PC-9 (cell line): ENCODE measurements at regions not wholly inside any gene's neighbourhood (a gene's known extent, or its start where the extent isn't known, plus 50 kb on each side); places are given as distances from the start of the nearest gene placed in this dataset.

Experiments
- BruUV-seq: library from RNA; stranded (reverse); fragments of 400-500 nt; replicated peaks from 2 replicates; lab custom pipeline; 2021; lab: Mats Ljungman, UMichigan
- CTCF ChIA-PET: fragments of 300-600 bp; sonication (Branson Sonifier 250); formaldehyde crosslinking; loops from one replicate; lab custom pipeline; 2022; ENCODE audit warnings: antibody characterized with exemption; lab: Charles Lee
- POLR2A ChIA-PET: fragments of 300-600 bp; sonication (Branson Sonifier 250); formaldehyde crosslinking; loops from one replicate; lab custom pipeline; 2022; ENCODE audit warnings: antibody characterized with exemption; ENCODE audit not compliant: unreplicated experiment; lab: Charles Lee
- DNase-seq, 2 experiments: peaks; one replicate each; pipeline versions ENCODE4 v3.0.0 to v3.0.0-alpha.2; 2015 to 2022; ENCODE audit warnings: mixed read lengths in 1 of 2
- H2AFZ ChIP-seq: fragments of 200-600 bp; sonication (generic); 2 replicates; pipeline ENCODE4 v1.8.1; 2017; ENCODE audit warnings: antibody characterized with exemption
- H3F3A ChIP-seq: fragments of 200-600 bp; sonication (generic); 2 replicates; pipeline ENCODE4 v1.8.1; 2017; ENCODE audit warnings: antibody characterized with exemption, mild to moderate bottlenecking, low read depth; ENCODE audit not compliant: insufficient read depth
- H3K27ac ChIP-seq: fragments of 200-600 bp; sonication (generic); 2 replicates; pipeline ENCODE4 v1.6.1; 2016; ENCODE audit warnings: mixed run types
- H3K27me3 ChIP-seq: fragments of 200-600 bp; sonication (generic); 2 replicates; pipeline ENCODE4 v1.6.1; 2016; ENCODE audit warnings: low read depth, mixed run types; ENCODE audit not compliant: insufficient read depth
- H3K36me3 ChIP-seq: fragments of 200-600 bp; sonication (generic); 2 replicates; pipeline ENCODE4 v1.6.1; 2016; ENCODE audit warnings: low read depth, mixed run types
- H3K4me1 ChIP-seq: fragments of 200-600 bp; sonication (generic); replicated peaks from 2 replicates; pipeline ENCODE4 v1.6.1; 2016; ENCODE audit warnings: mixed run types; ENCODE audit not compliant: insufficient read depth
- H3K4me2 ChIP-seq: fragments of 200-600 bp; sonication (generic); 2 replicates; pipeline ENCODE4 v1.6.1; 2017; ENCODE audit warnings: mixed run types
- H3K4me3 ChIP-seq: fragments of 200-600 bp; sonication (generic); 2 replicates; pipeline ENCODE4 v1.6.1; 2016; ENCODE audit warnings: mixed run types
- H3K79me2 ChIP-seq: fragments of 200-600 bp; sonication (generic); 2 replicates; pipeline ENCODE4 v1.6.1; 2017; ENCODE audit warnings: low read depth, mixed run types
- H3K9me2 ChIP-seq: fragments of 200-600 bp; sonication (generic); 2 replicates; pipeline ENCODE4 v1.8.1; 2017; ENCODE audit warnings: mild to moderate bottlenecking; ENCODE audit not compliant: insufficient read depth
- H3K9me3 ChIP-seq: fragments of 200-600 bp; sonication (generic); 2 replicates; pipeline ENCODE4 v1.8.1; 2016; ENCODE audit warnings: low read depth; ENCODE audit not compliant: insufficient read depth
- H4K20me1 ChIP-seq: fragments of 200-600 bp; sonication (generic); 2 replicates; pipeline ENCODE4 v1.8.1; 2017; ENCODE audit not compliant: insufficient read depth
- CTCF ChIP-seq: fragments of 200-600 bp; sonication (generic); conservative IDR thresholded peaks from 2 replicates; pipeline ENCODE4 v1.6.1; 2017; ENCODE audit warnings: mixed run types, antibody characterized with exemption, mild to moderate bottlenecking, moderate library complexity
- EZH2 ChIP-seq: fragments of 200-600 bp; sonication (generic); IDR thresholded peaks from 2 replicates; pipeline ENCODE4 v1.8.0; 2017; ENCODE audit warnings: antibody characterized with exemption, low read depth
- intact Hi-C: fragments of 100-400 bp; cut with micrococcal nuclease; formaldehyde crosslinking; loops from one replicate; pipeline ENCODE4 v1.10.0; 2022; ENCODE audit not compliant: unreplicated experiment

DNA sequence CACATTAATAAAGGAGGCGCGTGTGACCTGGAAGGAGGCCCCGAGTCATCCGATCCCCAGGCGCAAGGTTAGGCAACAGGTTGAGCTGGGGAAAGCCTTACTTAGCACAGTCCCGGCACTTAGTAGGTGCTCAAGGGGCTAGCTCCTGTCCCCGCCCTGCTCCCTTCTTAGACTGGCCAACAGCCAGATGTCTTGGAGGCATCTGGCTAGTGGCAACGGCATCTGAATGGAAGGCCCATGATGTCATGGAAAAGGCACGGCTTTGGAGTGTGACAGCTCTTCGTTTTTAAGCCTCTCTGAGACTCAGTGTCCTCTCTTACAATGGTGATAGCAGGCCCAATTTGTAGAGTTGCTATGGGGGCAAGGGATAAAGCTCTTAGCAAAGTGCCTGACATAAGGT, 258.3 kb downstream of the CYRIA start:
- no peaks in the 10 kb centered on the region for H3K36me3 ChIP-seq
- no peak overlapping the region for H3K4me3 ChIP-seq
- DNase-seq = no peak
- H3K4me2 ChIP-seq = no peak overlapping the region
- CTCF ChIA-PET = no interaction called here
- H3K27me3 ChIP-seq = peaks cover 4% of the 10 kb centered on the region; the same call in 1 of the 2 replicates
- no peaks in the 10 kb centered on the region for H3F3A ChIP-seq
- no peak overlapping the region for H3K27ac ChIP-seq
- no peak overlapping the region for H2AFZ ChIP-seq
- TF ChIP-seq CTCF = no peak
- TF ChIP-seq EZH2 = no peak
- POLR2A ChIA-PET = no interaction called here
- BruUV-seq = no TSS peak
- H3K79me2 ChIP-seq = no peaks in the 10 kb centered on the region
- H3K9me3 ChIP-seq = no peaks in the 10 kb centered on the region
- H3K9me2 ChIP-seq = no peaks in the 10 kb centered on the region
- no peaks in the 10 kb centered on the region for H4K20me1 ChIP-seq
- no peaks in the 10 kb centered on the region for H3K4me1 ChIP-seq
- intact Hi-C loops = no loop called here

- no peaks in the 10 kb centered on the region for H3K4me1 ChIP-seq
- no peak overlapping the region for H3K4me2 ChIP-seq
- no TSS peak for BruUV-seq
- H3K36me3 ChIP-seq = no peaks in the 10 kb centered on the region
- H3F3A ChIP-seq = no peaks in the 10 kb centered on the region
- H3K27me3 ChIP-seq = peaks cover 4% of the 10 kb centered on the region; the same call in 1 of the 2 replicates
- ChIA-PET POLR2A (no interaction called here), CTCF (no interaction called here)
- no peaks in the 10 kb centered on the region for H4K20me1 ChIP-seq
- no peak for DNase-seq
- H3K79me2 ChIP-seq = no peaks in the 10 kb centered on the region
- H3K27ac ChIP-seq = no peak overlapping the region
- no peaks in the 10 kb centered on the region for H3K9me3 ChIP-seq
- H3K4me3 ChIP-seq = no peak overlapping the region
- no peaks in the 10 kb centered on the region for H3K9me2 ChIP-seq
- TF ChIP-seq CTCF = no peak
- TF ChIP-seq EZH2 = no peak
- intact Hi-C loops = no loop called here
- no peak overlapping the region for H2AFZ ChIP-seq
Observed at GRCh38 chr2:16406496-16407289, 258.9 kb downstream of the CYRIA start.

DNA sequence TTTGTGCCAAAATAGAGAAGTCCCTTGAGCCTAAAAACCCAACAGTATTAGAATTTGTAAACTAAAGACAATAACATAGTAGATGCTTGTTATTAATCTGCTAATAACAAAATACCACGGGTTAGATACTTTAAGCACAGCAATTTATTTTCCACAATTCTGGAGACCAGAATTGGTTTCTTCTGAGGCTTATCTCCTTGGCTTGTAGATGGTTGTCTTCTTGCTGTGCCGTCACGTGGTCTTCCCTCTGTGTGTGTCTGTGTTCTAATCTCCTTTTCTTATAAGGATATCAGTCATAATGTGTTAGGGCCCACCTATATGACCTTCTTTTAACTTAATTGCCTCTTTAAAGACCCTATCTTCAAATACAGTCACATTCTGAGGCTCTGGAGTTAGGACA, 260.1 kb downstream of the CYRIA start:
- no peak overlapping the region for H3K4me3 ChIP-seq
- no peaks in the 10 kb centered on the region for H3K9me3 ChIP-seq
- H3K4me1 ChIP-seq = no peaks in the 10 kb centered on the region
- no peak for DNase-seq
- intact Hi-C loops = no loop called here
- no TSS peak for BruUV-seq
- TF ChIP-seq CTCF = no peak
- no peak for TF ChIP-seq EZH2
- ChIA-PET CTCF (no interaction called here), POLR2A (no interaction called here)
- no peaks in the 10 kb centered on the region for H3F3A ChIP-seq
- no peaks in the 10 kb centered on the region for H3K79me2 ChIP-seq
- H4K20me1 ChIP-seq = no peaks in the 10 kb centered on the region
- H3K27ac ChIP-seq = no peak overlapping the region
- no peak overlapping the region for H2AFZ ChIP-seq
- H3K36me3 ChIP-seq = no peaks in the 10 kb centered on the region
- H3K27me3 ChIP-seq = peaks cover 4% of the 10 kb centered on the region; the same call in 1 of the 2 replicates
- H3K9me2 ChIP-seq = no peaks in the 10 kb centered on the region
- H3K4me2 ChIP-seq = no peak overlapping the region
